ENCODE measurements at regions not wholly inside any gene's neighbourhood (a gene's known extent, or its start where the extent isn't known, plus 50 kb on each side); places are given as distances from the start of the nearest gene placed in this dataset.

DNA sequence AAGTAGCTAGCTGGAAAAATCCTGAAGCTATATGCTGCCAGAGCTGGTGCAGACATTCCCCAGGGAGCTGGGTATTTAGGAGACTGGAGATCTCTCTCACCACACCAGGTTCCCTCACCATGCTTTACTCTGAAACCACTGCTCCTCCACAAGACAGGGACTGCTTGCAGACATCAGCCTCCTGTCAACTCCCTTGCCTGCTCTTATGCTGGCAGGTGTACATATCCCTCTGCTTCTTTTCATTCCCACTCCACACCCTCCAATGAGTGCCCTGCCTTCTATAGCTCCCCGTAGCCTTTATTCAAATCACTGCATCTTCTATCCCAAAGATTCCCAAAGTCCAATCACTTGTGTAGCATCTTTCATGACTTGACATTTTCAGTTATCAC lies 380.7 kb downstream of the NFIB start:
- TF ChIP-seq, protein P1, sequence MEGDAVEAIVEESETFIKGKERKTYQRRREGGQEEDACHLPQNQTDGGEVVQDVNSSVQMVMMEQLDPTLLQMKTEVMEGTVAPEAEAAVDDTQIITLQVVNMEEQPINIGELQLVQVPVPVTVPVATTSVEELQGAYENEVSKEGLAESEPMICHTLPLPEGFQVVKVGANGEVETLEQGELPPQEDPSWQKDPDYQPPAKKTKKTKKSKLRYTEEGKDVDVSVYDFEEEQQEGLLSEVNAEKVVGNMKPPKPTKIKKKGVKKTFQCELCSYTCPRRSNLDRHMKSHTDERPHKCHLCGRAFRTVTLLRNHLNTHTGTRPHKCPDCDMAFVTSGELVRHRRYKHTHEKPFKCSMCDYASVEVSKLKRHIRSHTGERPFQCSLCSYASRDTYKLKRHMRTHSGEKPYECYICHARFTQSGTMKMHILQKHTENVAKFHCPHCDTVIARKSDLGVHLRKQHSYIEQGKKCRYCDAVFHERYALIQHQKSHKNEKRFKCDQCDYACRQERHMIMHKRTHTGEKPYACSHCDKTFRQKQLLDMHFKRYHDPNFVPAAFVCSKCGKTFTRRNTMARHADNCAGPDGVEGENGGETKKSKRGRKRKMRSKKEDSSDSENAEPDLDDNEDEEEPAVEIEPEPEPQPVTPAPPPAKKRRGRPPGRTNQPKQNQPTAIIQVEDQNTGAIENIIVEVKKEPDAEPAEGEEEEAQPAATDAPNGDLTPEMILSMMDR (IDR thresholded peaks at IDR 0.05; ENCODE audit: low read depth, low read length), result no peak
- TF ChIP-seq EZH2phosphoT487 (IDR thresholded peaks at IDR 0.05; ENCODE audit: low read depth), result no peak

All from OCI-LY3 (cell line).